ENCODE measurements at regions not wholly inside any gene's neighbourhood (a gene's known extent, or its start where the extent isn't known, plus 50 kb on each side); places are given as distances from the start of the nearest gene placed in this dataset.

GRCh38 chr18:76570856-76571255 lies 75.8 kb upstream of the ZNF516 start:
- Histone ChIP-seq H3K4me1 (replicated peaks in 1 of 2) (peaks cover 0 to 2% of the 10 kb centered on the region in 2 donors), H3K4me3 (no peak overlapping the region), H3K36me3 (replicated peaks in 1 of 2) (no peaks in the 10 kb centered on the region), H3K9me3 (replicated peaks in 1 of 3) (no peaks in the 10 kb centered on the region), H3K27me3 (no peaks in the 10 kb centered on the region), H3K27ac (no peak overlapping the region)
- WGBS, 4 donors: 95 to 100% (median 96%) methylated on average over 3 of the region's 3 CpGs
- DNase-seq: no peak
- intact Hi-C loops (cut with DNase I): no loop called here
- TF ChIP-seq POLR2A (IDR thresholded peaks at IDR 0.05): no peak
- no peak for TF ChIP-seq CTCF (IDR thresholded peaks at IDR 0.05)

GRCh38 chr18:76569644-76570419 lies 74.8 kb upstream of the ZNF516 start:
- no peak for DNase-seq
- no peak overlapping the region for H3K27ac ChIP-seq
- no peak for TF ChIP-seq CTCF (IDR thresholded peaks at IDR 0.05)
- TF ChIP-seq POLR2A (IDR thresholded peaks at IDR 0.05): no peak
- H3K4me3 ChIP-seq: no peak overlapping the region
- intact Hi-C loops (cut with DNase I): loop anchor here in 1 of 2 donors (5.0 kb wide), 1 partner anchor 47 kb away; no protein-coding TSS in a partner anchor
- no peaks in the 10 kb centered on the region for H3K27me3 ChIP-seq
- H3K9me3 ChIP-seq (replicated peaks in 1 of 3): no peaks in the 10 kb centered on the region
- 82 to 89% (median 87%) methylated on average over 15 of the region's 15 CpGs for WGBS, 4 donors
- H3K36me3 ChIP-seq (replicated peaks in 1 of 2): no peaks in the 10 kb centered on the region
- peaks cover 1 to 8% of the 10 kb centered on the region in 2 donors for H3K4me1 ChIP-seq (replicated peaks in 1 of 2)

DNA sequence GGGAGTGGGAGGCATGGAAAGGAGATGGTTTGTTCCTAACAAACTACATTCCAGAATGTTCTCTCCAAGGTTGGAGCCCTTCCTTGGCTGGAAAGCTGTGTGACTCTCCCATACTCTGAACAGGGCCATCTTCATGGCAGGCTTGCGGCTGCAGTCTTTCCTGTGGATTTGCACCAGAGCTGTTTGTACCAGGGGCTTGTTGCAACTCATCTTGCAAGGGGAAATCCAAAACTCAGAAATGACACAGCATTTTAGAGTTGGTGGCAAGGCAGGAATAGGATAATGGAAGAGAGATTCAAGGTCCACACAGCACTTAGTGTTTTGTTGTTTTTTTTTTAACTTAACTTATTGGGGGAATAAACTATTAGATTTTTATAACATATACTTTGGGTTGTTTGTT lies 73.7 kb upstream of the ZNF516 start:
- no peaks in the 10 kb centered on the region for H3K9me3 ChIP-seq (replicated peaks in 1 of 3)
- H3K27me3 ChIP-seq: no peaks in the 10 kb centered on the region
- TF ChIP-seq CTCF (IDR thresholded peaks at IDR 0.05): no peak
- TF ChIP-seq POLR2A (IDR thresholded peaks at IDR 0.05): no peak
- DNase-seq: no peak
- peaks cover 10 to 15% of the 10 kb centered on the region in 2 donors for H3K4me1 ChIP-seq (replicated peaks in 1 of 2)
- H3K36me3 ChIP-seq (replicated peaks in 1 of 2): no peaks in the 10 kb centered on the region
- no peak overlapping the region for H3K4me3 ChIP-seq
- intact Hi-C loops (cut with DNase I): loop anchor here in 1 of 2 donors (5.0 kb wide), 1 partner anchor 49 kb away; no protein-coding TSS in a partner anchor
- 82 to 91% (median 88%) methylated on average over 1 of the region's 1 CpG for WGBS, 4 donors
- H3K27ac ChIP-seq: no peak overlapping the region

- intact Hi-C loops (cut with DNase I): loop anchor here in 1 of 2 donors (5.0 kb wide), 1 partner anchor 49 kb away; no protein-coding TSS in a partner anchor
- Histone ChIP-seq H3K4me1 (replicated peaks in 1 of 2) (peaks cover 10 to 15% of the 10 kb centered on the region in 2 donors), H3K27me3 (no peaks in the 10 kb centered on the region), H3K4me3 (no peak overlapping the region), H3K9me3 (replicated peaks in 1 of 3) (no peaks in the 10 kb centered on the region), H3K27ac (no peak overlapping the region), H3K36me3 (replicated peaks in 1 of 2) (no peaks in the 10 kb centered on the region)
- 82 to 92% (median 91%) methylated on average over 12 to 13 of the region's 13 CpGs for WGBS, 4 donors
- no peak for DNase-seq
- TF ChIP-seq POLR2A (IDR thresholded peaks at IDR 0.05) (no peak), CTCF (IDR thresholded peaks at IDR 0.05) (no peak)
These were observed 72.9 kb upstream of the ZNF516 start for GRCh38 chr18:76567835-76568445.

Measured in adrenal gland (tissue), 9 donors.